Liver (tissue), 3 donors: ENCODE measurements at regions not wholly inside any gene's neighbourhood (a gene's known extent, or its start where the extent isn't known, plus 50 kb on each side); places are given as distances from the start of the nearest gene placed in this dataset.

Experiments
- CTCF ChIP-seq: fragments of 150-350 bp; IDR thresholded peaks from 2 replicates; pipeline ENCODE4 v1.5.1; 2017; ENCODE audit warnings: improper control_type of control experiment, low read depth, low read length; ENCODE audit not compliant: missing input control
- GABPA ChIP-seq, 2 donors: IDR thresholded peaks in 1 of 2; conservative IDR thresholded peaks in 1 of 2; 2 replicates each; pipeline ENCODE4 v1.6.1; 2016; ENCODE audit warnings: antibody characterized with exemption in 2 of 2, mild to moderate bottlenecking in 1 of 2, moderate library complexity in 1 of 2
- TF ChIP-seq, protein P1 (sequence below): IDR thresholded peaks from 2 replicates; pipeline ENCODE4 v1.6.1; 2016; ENCODE audit warnings: antibody characterized with exemption
- donor health status: healthy.
- donor health status: healthy.

- no peak for TF ChIP-seq CTCF
- TF ChIP-seq, protein P1, sequence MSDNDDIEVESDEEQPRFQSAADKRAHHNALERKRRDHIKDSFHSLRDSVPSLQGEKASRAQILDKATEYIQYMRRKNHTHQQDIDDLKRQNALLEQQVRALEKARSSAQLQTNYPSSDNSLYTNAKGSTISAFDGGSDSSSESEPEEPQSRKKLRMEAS: no peak
- TF ChIP-seq GABPA (IDR thresholded peaks at IDR 0.05 in 1 of 2, conservative IDR thresholded peaks at IDR 0.05 in 1 of 2): no peak
Observed at GRCh38 chr2:81084101-81084500, 779.5 kb upstream of the LRRTM1 start.
